Right ventricle myocardium superior (tissue), 1 donor: ENCODE measurements at regions not wholly inside any gene's neighbourhood (a gene's known extent, or its start where the extent isn't known, plus 50 kb on each side); places are given as distances from the start of the nearest gene placed in this dataset.

Source experiments
- ATAC-seq: fragments of 200-7000 bp; cut with Tn5 transposase; one replicate; pipeline ENCODE4 v1.9.1; 2020; ENCODE audit warnings: mild to moderate bottlenecking; ENCODE audit not compliant: poor library complexity
- DNase-seq: peaks from one replicate; pipeline ENCODE4 v3.0.0-alpha.2; 2020
- intact Hi-C: fragments of 100-400 bp; cut with DNase I; formaldehyde crosslinking; loops from one replicate; pipeline ENCODE4 v1.11.2; 2022
- donor health status: DM: no; HTN: yes; CAD: no; lungs with severe emphysema.

GRCh38 chr10:36168777-36169176 lies 526.7 kb upstream of the FZD8 start:
- DNase-seq, result no peak
- intact Hi-C loops, result no loop called here
- no peak for ATAC-seq

GRCh38 chr10:36164556-36165504 lies 522.7 kb upstream of the FZD8 start:
- no peak for DNase-seq
- intact Hi-C loops, result no loop called here
- peak; percentile 97 for ATAC-seq

GRCh38 chr10:36163827-36164226 lies 521.7 kb upstream of the FZD8 start:
- ATAC-seq (peak; percentile 69), DNase-seq (peak; percentile 52)
- intact Hi-C loops, result no loop called here

GRCh38 chr10:36157486-36157885 lies 515.4 kb upstream of the FZD8 start:
- DNase-seq (no peak), ATAC-seq (no peak)
- intact Hi-C loops, result no loop called here

- intact Hi-C loops, result no loop called here
- no peak for ATAC-seq
- no peak for DNase-seq
Observed at GRCh38 chr10:36148207-36148606, 506.1 kb upstream of the FZD8 start.

- intact Hi-C loops, result no loop called here
- DNase-seq (no peak), ATAC-seq (no peak)
Observed at GRCh38 chr10:36147529-36147928, 505.4 kb upstream of the FZD8 start.

GRCh38 chr10:36141856-36142560 lies 499.9 kb upstream of the FZD8 start:
- intact Hi-C loops, result no loop called here
- ATAC-seq (peak; percentile 61), DNase-seq (no peak)

- DNase-seq, result no peak
- intact Hi-C loops, result no loop called here
- ATAC-seq, result no peak
Observed at GRCh38 chr10:36129051-36129450, 487.0 kb upstream of the FZD8 start.

GRCh38 chr10:36126076-36126475 lies 484.0 kb upstream of the FZD8 start:
- intact Hi-C loops, result no loop called here
- no peak for ATAC-seq
- no peak for DNase-seq

- ATAC-seq (peak; percentile 53), DNase-seq (peak; percentile 28)
- intact Hi-C loops, result no loop called here
Observed at GRCh38 chr10:36119455-36119854, 477.4 kb upstream of the FZD8 start.

GRCh38 chr10:36118314-36118713 lies 476.2 kb upstream of the FZD8 start:
- no peak for ATAC-seq
- intact Hi-C loops, result no loop called here

GRCh38 chr10:36117890-36118289 lies 475.8 kb upstream of the FZD8 start:
- intact Hi-C loops, result no loop called here
- ATAC-seq, result no peak
- no peak for DNase-seq

More at GRCh38 chr10:36118314-36118713, 476.2 kb upstream of the FZD8 start:
- no peak for DNase-seq

GRCh38 chr10:36117231-36117630 lies 475.1 kb upstream of the FZD8 start:
- DNase-seq, result no peak
- intact Hi-C loops, result no loop called here
- ATAC-seq, result no peak

GRCh38 chr10:36116731-36117130 lies 474.6 kb upstream of the FZD8 start:
- intact Hi-C loops, result no loop called here
- DNase-seq (no peak), ATAC-seq (no peak)

GRCh38 chr10:36116040-36116439 lies 473.9 kb upstream of the FZD8 start:
- ATAC-seq (no peak), DNase-seq (no peak)
- intact Hi-C loops, result no loop called here

- intact Hi-C loops, result no loop called here
- ATAC-seq, result no peak
- DNase-seq, result no peak
Observed at GRCh38 chr10:36115364-36115763, 473.3 kb upstream of the FZD8 start.

GRCh38 chr10:36114913-36115312 lies 472.8 kb upstream of the FZD8 start:
- intact Hi-C loops, result no loop called here
- ATAC-seq (peak; percentile 53), DNase-seq (no peak)

- DNase-seq, result no peak
- intact Hi-C loops, result no loop called here
Observed at GRCh38 chr10:36114141-36114540, 472.0 kb upstream of the FZD8 start.

GRCh38 chr10:36111676-36112075 lies 469.6 kb upstream of the FZD8 start:
- ATAC-seq (peak; percentile 62), DNase-seq (no peak)
- intact Hi-C loops, result no loop called here

More at GRCh38 chr10:36114141-36114540, 472.0 kb upstream of the FZD8 start:
- ATAC-seq, result no peak

- no peak for ATAC-seq
- intact Hi-C loops, result no loop called here
- DNase-seq, result no peak
Observed at GRCh38 chr10:36110097-36110496, 468.0 kb upstream of the FZD8 start.
